ENCODE measurements at regions not wholly inside any gene's neighbourhood (a gene's known extent, or its start where the extent isn't known, plus 50 kb on each side); places are given as distances from the start of the nearest gene placed in this dataset.

DNA sequence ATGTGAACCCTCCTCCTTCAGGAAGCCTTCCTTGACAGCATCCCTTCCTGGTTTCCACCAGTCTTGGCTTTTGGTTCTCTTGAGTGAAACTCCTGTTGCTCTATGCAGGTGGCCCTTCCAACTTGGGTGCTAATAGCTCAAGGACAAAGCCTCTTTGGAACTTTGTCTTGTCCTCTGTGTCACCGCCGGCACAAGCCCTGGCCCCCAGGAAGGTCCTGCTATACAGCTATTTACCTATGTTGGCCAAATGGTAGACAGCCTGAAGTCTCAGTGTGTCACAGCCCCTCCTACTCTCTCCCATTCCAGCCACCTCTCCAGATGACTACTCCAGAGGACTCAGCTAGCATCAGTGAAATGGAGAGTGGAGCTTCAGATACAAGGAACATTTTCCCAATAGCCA is 94.7 kb upstream of the ZNF618 start:
- no peak for DNase-seq (ENCODE audit: low read depth, low spot score)
- no peak overlapping the region for H3K4me3 ChIP-seq (ENCODE audit: low read depth, low read length)
- POLR2A ChIA-PET = no interaction called here
- TF ChIP-seq, protein P1, sequence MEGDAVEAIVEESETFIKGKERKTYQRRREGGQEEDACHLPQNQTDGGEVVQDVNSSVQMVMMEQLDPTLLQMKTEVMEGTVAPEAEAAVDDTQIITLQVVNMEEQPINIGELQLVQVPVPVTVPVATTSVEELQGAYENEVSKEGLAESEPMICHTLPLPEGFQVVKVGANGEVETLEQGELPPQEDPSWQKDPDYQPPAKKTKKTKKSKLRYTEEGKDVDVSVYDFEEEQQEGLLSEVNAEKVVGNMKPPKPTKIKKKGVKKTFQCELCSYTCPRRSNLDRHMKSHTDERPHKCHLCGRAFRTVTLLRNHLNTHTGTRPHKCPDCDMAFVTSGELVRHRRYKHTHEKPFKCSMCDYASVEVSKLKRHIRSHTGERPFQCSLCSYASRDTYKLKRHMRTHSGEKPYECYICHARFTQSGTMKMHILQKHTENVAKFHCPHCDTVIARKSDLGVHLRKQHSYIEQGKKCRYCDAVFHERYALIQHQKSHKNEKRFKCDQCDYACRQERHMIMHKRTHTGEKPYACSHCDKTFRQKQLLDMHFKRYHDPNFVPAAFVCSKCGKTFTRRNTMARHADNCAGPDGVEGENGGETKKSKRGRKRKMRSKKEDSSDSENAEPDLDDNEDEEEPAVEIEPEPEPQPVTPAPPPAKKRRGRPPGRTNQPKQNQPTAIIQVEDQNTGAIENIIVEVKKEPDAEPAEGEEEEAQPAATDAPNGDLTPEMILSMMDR (IDR thresholded peaks at IDR 0.05; ENCODE audit: insufficient read depth, low read length, missing control alignments) = no peak
- CTCF ChIA-PET = interaction anchor here (0.9 to 1.7 kb wide), 2 partner anchors 8 to 10 kb away, joined by 3 read pairs; no protein-coding TSS in a partner anchor

DNA sequence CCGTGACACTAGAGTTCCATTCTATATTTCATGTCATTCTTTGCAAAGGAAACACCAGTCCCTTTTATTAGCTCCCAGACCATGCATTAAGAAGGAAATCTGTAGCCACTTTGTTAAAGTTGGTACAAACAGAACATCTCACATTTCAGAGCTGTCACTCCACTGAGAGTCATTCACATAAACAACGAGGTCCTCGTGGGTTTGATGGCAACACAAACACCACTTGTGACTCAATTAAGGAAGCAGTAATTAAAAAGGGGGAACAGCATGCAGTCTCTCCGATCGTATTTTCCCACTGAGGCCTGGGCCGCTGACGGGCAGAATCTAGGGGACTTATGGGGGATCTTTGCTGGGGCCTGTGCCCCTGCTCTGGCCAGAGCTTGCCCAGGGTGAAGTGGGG is 94.2 kb upstream of the ZNF618 start:
- TF ChIP-seq, protein P1 (IDR thresholded peaks at IDR 0.05; ENCODE audit: insufficient read depth, low read length, missing control alignments) = no peak
- ChIA-PET POLR2A (no interaction called here), CTCF (interaction anchor here (0.6 to 8.4 kb wide), 4 partner anchors 8 to 95 kb away, joined by 3 to 36 read pairs (median 3); no protein-coding TSS in a partner anchor)
- no peak for DNase-seq (ENCODE audit: low read depth, low spot score)
- no peak overlapping the region for H3K4me3 ChIP-seq (ENCODE audit: low read depth, low read length)

DNA sequence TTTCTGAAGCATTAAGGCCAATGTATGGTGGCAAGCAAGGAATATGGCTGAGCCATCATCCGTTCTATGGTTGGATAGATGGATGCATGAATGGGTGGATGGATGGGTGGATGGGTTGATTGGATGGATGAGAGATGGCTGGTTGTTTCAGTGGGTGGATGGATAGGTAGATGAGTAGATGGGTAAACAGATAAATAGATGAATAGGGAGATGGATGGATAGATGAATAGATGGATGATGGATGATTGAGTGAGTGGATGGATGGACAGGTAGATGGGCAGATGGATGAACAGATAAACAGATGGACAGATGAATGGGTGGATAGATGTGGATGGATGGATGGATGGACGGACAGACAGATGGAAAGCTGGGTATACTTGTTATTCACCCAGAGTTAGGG is 92.6 kb upstream of the ZNF618 start:
- POLR2A ChIA-PET = no interaction called here
- CTCF ChIA-PET = interaction anchor here (1.4 to 8.4 kb wide), 2 partner anchors 24 to 298 kb away, joined by 3 to 36 read pairs; no protein-coding TSS in a partner anchor
- DNase-seq (ENCODE audit: low read depth, low spot score) = no peak
- TF ChIP-seq, protein P1 (IDR thresholded peaks at IDR 0.05; ENCODE audit: insufficient read depth, low read length, missing control alignments) = no peak
- no peak overlapping the region for H3K4me3 ChIP-seq (ENCODE audit: low read depth, low read length)

DNA sequence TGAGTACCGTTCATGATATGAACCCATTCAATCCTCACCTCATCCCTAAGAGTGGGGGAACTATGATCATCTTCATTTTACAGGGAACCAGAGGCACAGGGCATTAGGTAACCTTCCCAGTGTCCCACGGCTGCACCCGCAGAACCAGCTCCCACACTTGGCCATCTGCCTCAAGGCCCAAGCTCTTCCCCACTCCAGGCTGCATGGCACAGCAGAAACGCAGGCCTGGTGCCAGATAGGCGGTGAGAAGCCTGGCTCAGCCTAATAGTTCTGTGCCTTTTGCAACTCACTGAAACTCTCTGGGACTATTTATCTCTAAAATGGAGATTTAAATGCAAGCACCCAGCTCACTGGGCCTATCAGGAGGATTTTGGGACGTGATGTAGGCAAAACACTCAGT is 90.8 kb upstream of the ZNF618 start:
- TF ChIP-seq, protein P1 (IDR thresholded peaks at IDR 0.05; ENCODE audit: insufficient read depth, low read length, missing control alignments) = no peak
- ChIA-PET CTCF (interaction anchor here (0.8 to 8.4 kb wide), 2 partner anchors 22 to 48 kb away, joined by 3 to 36 read pairs; no protein-coding TSS in a partner anchor), POLR2A (no interaction called here)
- no peak overlapping the region for H3K4me3 ChIP-seq (ENCODE audit: low read depth, low read length)
- DNase-seq (ENCODE audit: low read depth, low spot score) = no peak

DNA sequence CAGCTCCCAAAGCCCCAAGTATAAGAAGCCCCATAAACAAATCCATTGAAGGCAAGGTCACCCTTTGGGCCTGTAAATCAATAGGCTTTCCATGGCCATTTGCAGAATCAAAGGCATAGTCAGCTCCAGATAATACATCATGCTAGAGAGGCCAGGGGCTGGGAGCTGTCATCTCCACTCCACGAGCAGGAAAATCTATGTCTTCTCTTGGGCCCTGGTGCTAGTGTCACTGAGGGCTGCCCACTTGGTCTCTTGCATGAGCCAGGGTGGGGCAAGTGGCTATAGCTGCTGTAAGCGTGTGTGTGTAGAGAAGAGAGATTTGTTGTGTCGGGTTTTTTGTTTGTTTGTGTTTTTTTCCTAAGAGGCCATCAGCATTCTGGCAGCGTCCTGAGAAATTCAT is 90.0 kb upstream of the ZNF618 start:
- no peak for DNase-seq (ENCODE audit: low read depth, low spot score)
- CTCF ChIA-PET = interaction anchor here (8.4 kb wide), 1 partner anchor 22 kb away, joined by 36 read pairs; no protein-coding TSS in a partner anchor
- TF ChIP-seq, protein P1 (IDR thresholded peaks at IDR 0.05; ENCODE audit: insufficient read depth, low read length, missing control alignments) = no peak
- H3K4me3 ChIP-seq (ENCODE audit: low read depth, low read length) = no peak overlapping the region
- POLR2A ChIA-PET = no interaction called here

DNA sequence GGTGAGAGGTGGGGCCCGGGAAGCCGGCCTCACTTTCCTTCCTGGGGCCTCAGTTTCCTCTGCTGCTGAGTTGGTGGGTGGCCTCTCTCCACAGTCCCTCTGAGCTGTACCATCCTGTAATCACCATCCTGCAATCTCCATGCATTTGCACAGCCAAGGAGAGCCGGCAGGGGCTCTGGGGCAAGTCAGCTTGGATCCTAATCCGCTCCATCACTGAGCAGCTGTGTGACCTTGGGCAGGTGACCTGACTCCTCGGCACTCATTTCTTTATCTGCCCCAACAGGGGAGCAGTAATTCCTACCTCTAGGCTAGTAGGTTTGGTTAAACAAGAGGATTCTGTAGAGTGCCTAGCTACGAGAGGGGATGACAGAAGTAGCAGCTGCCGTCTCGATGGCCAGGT is 88.2 kb upstream of the ZNF618 start:
- no peak overlapping the region for H3K4me3 ChIP-seq (ENCODE audit: low read depth, low read length)
- ChIA-PET CTCF (interaction anchor here (8.4 kb wide), 1 partner anchor 20 kb away, joined by 36 read pairs; no protein-coding TSS in a partner anchor), POLR2A (no interaction called here)
- no peak for DNase-seq (ENCODE audit: low read depth, low spot score)
- TF ChIP-seq, protein P1 (IDR thresholded peaks at IDR 0.05; ENCODE audit: insufficient read depth, low read length, missing control alignments) = no peak

All from AG04449 (cell line).